WTC11 (cell line): ENCODE measurements at regions not wholly inside any gene's neighbourhood (a gene's known extent, or its start where the extent isn't known, plus 50 kb on each side); places are given as distances from the start of the nearest gene placed in this dataset.

ENCODE experiments used
- ATAC-seq: fragments of 200-7000 bp; cut with Tn5 transposase; 2 replicates; pipeline ENCODE4 v1.10.0; 2021; ENCODE audit warnings: mild to moderate bottlenecking, moderate library complexity
- CTCF ChIA-PET: fragments of 300-600 bp; sonication (Branson Sonifier 250); formaldehyde crosslinking; loops from one replicate; lab custom pipeline; 2021; ENCODE audit warnings: antibody characterized with exemption; lab: Charles Lee
- POLR2A ChIA-PET: fragments of 350-600 bp; sonication (Branson Sonifier 250); formaldehyde crosslinking; loops from one replicate; lab custom pipeline; 2021; ENCODE audit warnings: antibody characterized with exemption; lab: Charles Lee
- DNase-seq: peaks from one replicate; pipeline ENCODE4 v3.0.0; 2021; ENCODE audit warnings: low spot score
- H3K27ac Mint-ChIP-seq: 2 replicates; pipeline ENCODE4 v1.8.0; 2021; ENCODE audit warnings: mixed read lengths
- H3K27me3 Mint-ChIP-seq: 2 replicates; pipeline ENCODE4 v1.8.0; 2021; ENCODE audit warnings: low read depth, mild to moderate bottlenecking, moderate library complexity, mixed read lengths
- H3K36me3 Mint-ChIP-seq: 2 replicates; pipeline ENCODE4 v1.8.0; 2021; ENCODE audit warnings: mixed read lengths
- H3K4me1 Mint-ChIP-seq: 2 replicates; pipeline ENCODE4 v1.8.0; 2022; ENCODE audit warnings: mixed read lengths
- H3K4me3 Mint-ChIP-seq: 2 replicates; pipeline ENCODE4 v1.8.0; 2021; ENCODE audit warnings: mild to moderate bottlenecking, moderate library complexity, mixed read lengths
- H3K9me3 Mint-ChIP-seq: 2 replicates; pipeline ENCODE4 v1.8.0; 2021; ENCODE audit warnings: mixed read lengths
- ARID4B ChIP-seq: sonication (generic); formaldehyde crosslinking; IDR thresholded peaks from 2 replicates; pipeline ENCODE4 v1.8.0; 2023; ENCODE audit warnings: missing genetic modification reagents, mild to moderate bottlenecking, borderline replicate concordance
- E2F4 ChIP-seq: sonication (generic); formaldehyde crosslinking; IDR thresholded peaks from 2 replicates; pipeline ENCODE4 v1.8.1; 2022; ENCODE audit warnings: low read depth, mild to moderate bottlenecking, moderate library complexity, missing genetic modification reagents, borderline replicate concordance
- ELF4 ChIP-seq: sonication (generic); formaldehyde crosslinking; IDR thresholded peaks from 2 replicates; pipeline ENCODE4 v1.8.1; 2022; ENCODE audit warnings: low read depth, mild to moderate bottlenecking, moderate library complexity, missing genetic modification reagents
- FOXP1 ChIP-seq: sonication (generic); formaldehyde crosslinking; IDR thresholded peaks from 2 replicates; pipeline ENCODE4 v1.8.0; 2022; ENCODE audit warnings: missing genetic modification reagents, mild to moderate bottlenecking, moderate library complexity, borderline replicate concordance
- JAZF1 ChIP-seq: fragments of 250-450 bp; sonication (Bioruptor Pico); IDR thresholded peaks from 2 replicates; pipeline ENCODE4 v1.9.0; 2021; ENCODE audit warnings: moderate library complexity, mild to moderate bottlenecking, inconsistent platforms
- JUN ChIP-seq: sonication (generic); formaldehyde crosslinking; IDR thresholded peaks from 2 replicates; pipeline ENCODE4 v1.8.0; 2023; ENCODE audit warnings: mild to moderate bottlenecking, missing genetic modification reagents
- NR1H2 ChIP-seq: sonication (generic); formaldehyde crosslinking; IDR thresholded peaks from 2 replicates; pipeline ENCODE4 v1.9.0; 2021; ENCODE audit warnings: mild to moderate bottlenecking, moderate library complexity, missing genetic modification reagents
- NR3C1 ChIP-seq: sonication (generic); formaldehyde crosslinking; conservative IDR thresholded peaks from 2 replicates; pipeline ENCODE4 v1.8.1; 2023; ENCODE audit warnings: low read depth, mild to moderate bottlenecking, missing genetic modification reagents
- STAT6 ChIP-seq: sonication (generic); formaldehyde crosslinking; conservative IDR thresholded peaks from 2 replicates; pipeline ENCODE4 v1.8.1; 2023; ENCODE audit warnings: mild to moderate bottlenecking, low read depth, missing genetic modification reagents, moderate library complexity
- ZBTB21 ChIP-seq: sonication (generic); formaldehyde crosslinking; IDR thresholded peaks from 2 replicates; pipeline ENCODE4 v1.8.1; 2023; ENCODE audit warnings: mild to moderate bottlenecking, missing genetic modification reagents, borderline replicate concordance
- ZNF121 ChIP-seq: sonication (generic); formaldehyde crosslinking; IDR thresholded peaks from 2 replicates; pipeline ENCODE4 v1.8.0; 2023; ENCODE audit warnings: missing genetic modification reagents
- ZNF232 ChIP-seq: sonication (generic); formaldehyde crosslinking; IDR thresholded peaks from 2 replicates; pipeline ENCODE4 v1.8.0; 2022; ENCODE audit warnings: mild to moderate bottlenecking, missing genetic modification reagents
- ZNF263 ChIP-seq: sonication (generic); formaldehyde crosslinking; IDR thresholded peaks from 2 replicates; pipeline ENCODE4 v1.8.1; 2022; ENCODE audit warnings: low read depth, mild to moderate bottlenecking, moderate library complexity, missing genetic modification reagents
- ZNF317 ChIP-seq: sonication (generic); formaldehyde crosslinking; IDR thresholded peaks from 2 replicates; pipeline ENCODE4 v1.8.1; 2023; ENCODE audit warnings: low read depth, mild to moderate bottlenecking, moderate library complexity, missing genetic modification reagents, borderline replicate concordance
- TF ChIP-seq, protein P1 (sequence below): sonication (generic); formaldehyde crosslinking; IDR thresholded peaks from 2 replicates; pipeline ENCODE4 v1.8.1; 2023; ENCODE audit warnings: mild to moderate bottlenecking, missing genetic modification reagents, moderate library complexity
- TF ChIP-seq, protein P2 (sequence below): sonication (generic); formaldehyde crosslinking; IDR thresholded peaks from 2 replicates; pipeline ENCODE4 v1.8.1; 2023; ENCODE audit warnings: mild to moderate bottlenecking, missing genetic modification reagents, moderate library complexity
- TF ChIP-seq, protein P3 (sequence below): sonication (generic); formaldehyde crosslinking; IDR thresholded peaks from 2 replicates; pipeline ENCODE4 v1.8.1; 2022; ENCODE audit warnings: low read depth, missing genetic modification reagents, borderline replicate concordance
- TF ChIP-seq, protein P4 (sequence below): fragments of 250-450 bp; sonication (Bioruptor Pico); conservative IDR thresholded peaks from 2 replicates; pipeline ENCODE4 v1.9.0; 2021; ENCODE audit warnings: mild to moderate bottlenecking

- POLR2A ChIA-PET: no interaction called here
- Mint-ChIP-seq H3K27me3 (no peaks in the 10 kb centered on the region), H3K36me3 (no peaks in the 10 kb centered on the region; the same call in 1 of the 2 replicates), H3K9me3 (peaks cover 9% of the 10 kb centered on the region), H3K4me1 (no peaks in the 10 kb centered on the region), H3K27ac (no peak overlapping the region), H3K4me3 (no peak overlapping the region)
- CTCF ChIA-PET: no interaction called here
- TF ChIP-seq ZNF121 (CRISPR knock-in tag): no peak
- TF ChIP-seq, protein P1, sequence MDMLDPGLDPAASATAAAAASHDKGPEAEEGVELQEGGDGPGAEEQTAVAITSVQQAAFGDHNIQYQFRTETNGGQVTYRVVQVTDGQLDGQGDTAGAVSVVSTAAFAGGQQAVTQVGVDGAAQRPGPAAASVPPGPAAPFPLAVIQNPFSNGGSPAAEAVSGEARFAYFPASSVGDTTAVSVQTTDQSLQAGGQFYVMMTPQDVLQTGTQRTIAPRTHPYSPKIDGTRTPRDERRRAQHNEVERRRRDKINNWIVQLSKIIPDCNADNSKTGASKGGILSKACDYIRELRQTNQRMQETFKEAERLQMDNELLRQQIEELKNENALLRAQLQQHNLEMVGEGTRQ (CRISPR knock-in tag): no peak
- TF ChIP-seq JAZF1 (CRISPR knock-in tag): no peak
- TF ChIP-seq ZNF232 (CRISPR knock-in tag): no peak
- no peak for TF ChIP-seq ZNF317 (CRISPR knock-in tag)
- no peak for TF ChIP-seq ZNF263
- no peak for TF ChIP-seq JUN (CRISPR knock-in tag)
- no peak for TF ChIP-seq ZBTB21 (CRISPR knock-in tag)
- no peak for TF ChIP-seq ARID4B (CRISPR knock-in tag)
- no peak for TF ChIP-seq E2F4 (CRISPR knock-in tag)
- TF ChIP-seq, protein P2, sequence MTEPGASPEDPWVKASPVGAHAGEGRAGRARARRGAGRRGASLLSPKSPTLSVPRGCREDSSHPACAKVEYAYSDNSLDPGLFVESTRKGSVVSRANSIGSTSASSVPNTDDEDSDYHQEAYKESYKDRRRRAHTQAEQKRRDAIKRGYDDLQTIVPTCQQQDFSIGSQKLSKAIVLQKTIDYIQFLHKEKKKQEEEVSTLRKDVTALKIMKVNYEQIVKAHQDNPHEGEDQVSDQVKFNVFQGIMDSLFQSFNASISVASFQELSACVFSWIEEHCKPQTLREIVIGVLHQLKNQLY: no peak
- TF ChIP-seq ELF4 (CRISPR knock-in tag): no peak
- no peak for TF ChIP-seq NR1H2 (CRISPR knock-in tag)
- TF ChIP-seq, protein P3, sequence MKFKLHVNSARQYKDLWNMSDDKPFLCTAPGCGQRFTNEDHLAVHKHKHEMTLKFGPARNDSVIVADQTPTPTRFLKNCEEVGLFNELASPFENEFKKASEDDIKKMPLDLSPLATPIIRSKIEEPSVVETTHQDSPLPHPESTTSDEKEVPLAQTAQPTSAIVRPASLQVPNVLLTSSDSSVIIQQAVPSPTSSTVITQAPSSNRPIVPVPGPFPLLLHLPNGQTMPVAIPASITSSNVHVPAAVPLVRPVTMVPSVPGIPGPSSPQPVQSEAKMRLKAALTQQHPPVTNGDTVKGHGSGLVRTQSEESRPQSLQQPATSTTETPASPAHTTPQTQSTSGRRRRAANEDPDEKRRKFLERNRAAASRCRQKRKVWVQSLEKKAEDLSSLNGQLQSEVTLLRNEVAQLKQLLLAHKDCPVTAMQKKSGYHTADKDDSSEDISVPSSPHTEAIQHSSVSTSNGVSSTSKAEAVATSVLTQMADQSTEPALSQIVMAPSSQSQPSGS (CRISPR knock-in tag): no peak
- no peak for TF ChIP-seq FOXP1 (CRISPR knock-in tag)
- TF ChIP-seq, protein P4, sequence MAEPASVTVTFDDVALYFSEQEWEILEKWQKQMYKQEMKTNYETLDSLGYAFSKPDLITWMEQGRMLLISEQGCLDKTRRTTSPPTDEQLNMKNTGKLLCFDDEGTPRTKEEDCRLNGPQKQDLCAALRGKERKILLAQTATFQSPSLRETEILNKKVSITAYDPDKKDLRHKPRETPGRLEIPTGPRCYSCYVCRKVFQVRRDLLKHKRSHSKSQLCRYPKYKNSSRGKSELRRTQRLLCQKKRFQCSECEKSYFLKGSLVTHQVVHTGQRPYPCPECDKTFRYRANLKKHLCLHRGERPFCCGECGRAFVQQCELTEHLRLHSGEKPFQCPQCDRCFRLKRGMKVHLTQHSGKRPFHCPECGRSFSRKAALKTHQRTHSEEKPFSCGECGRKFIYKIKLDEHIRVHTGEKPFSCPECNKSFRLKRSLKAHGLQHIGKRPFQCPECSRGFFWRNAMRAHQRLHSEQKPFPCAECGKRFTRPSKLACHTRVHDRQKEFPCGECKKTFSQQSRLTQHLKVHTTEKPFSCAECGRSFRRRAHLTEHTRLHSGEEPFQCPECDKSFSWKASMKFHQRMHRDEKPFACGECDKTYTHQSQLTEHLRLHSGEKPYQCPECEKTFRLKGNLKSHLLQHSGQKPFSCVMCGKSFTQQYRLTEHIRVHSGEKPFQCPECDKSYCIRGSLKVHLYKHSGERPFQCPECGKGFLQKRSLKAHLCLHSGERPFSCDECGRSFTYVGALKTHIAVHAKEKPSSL: no peak
- TF ChIP-seq NR3C1 (CRISPR knock-in tag): no peak
- TF ChIP-seq STAT6 (CRISPR knock-in tag): no peak
- ATAC-seq (no peak), DNase-seq (no peak)
These were observed 235.9 kb upstream of the GIMD1 start for GRCh38 chr4:106604319-106605051.
